ENCODE measurements at regions not wholly inside any gene's neighbourhood (a gene's known extent, or its start where the extent isn't known, plus 50 kb on each side); places are given as distances from the start of the nearest gene placed in this dataset.

- TF ChIP-seq CTCF (IDR thresholded peaks at IDR 0.05) (no peak), POLR2A (IDR thresholded peaks at IDR 0.05) (no peak)
Observed at GRCh38 chr13:48874165-48874564, 101.5 kb upstream of the FNDC3A start.
